Activated B cell treated with CpG ODN at 0.5 μM for 24 hours (primary cell): ENCODE measurements at regions not wholly inside any gene's neighbourhood (a gene's known extent, or its start where the extent isn't known, plus 50 kb on each side); places are given as distances from the start of the nearest gene placed in this dataset.

ENCODE experiments used
- ATAC-seq: fragments of 200-7000 bp; cut with Tn5 transposase; one replicate; pipeline ENCODE4 v1.10.0; 2021; ENCODE audit warnings: low read depth, mild to moderate bottlenecking, moderate library complexity
- CTCF ChIA-PET: fragments of 350-600 bp; sonication (Branson Sonifier 250); formaldehyde crosslinking; loops from one replicate; lab custom pipeline; 2021; ENCODE audit warnings: antibody characterized with exemption; lab: Charles Lee
- POLR2A ChIA-PET: fragments of 350-600 bp; sonication (Branson Sonifier 250); formaldehyde crosslinking; loops from one replicate; lab custom pipeline; 2021; ENCODE audit warnings: antibody characterized with exemption; lab: Charles Lee
- DNase-seq: peaks from one replicate; pipeline ENCODE4 v3.0.0; 2022
- H3K27ac Mint-ChIP-seq: one replicate; pipeline ENCODE4 v1.8.0; 2020; ENCODE audit warnings: mixed read lengths
- H3K27me3 Mint-ChIP-seq: one replicate; pipeline ENCODE4 v1.8.0; 2021; ENCODE audit warnings: mixed read lengths
- H3K36me3 Mint-ChIP-seq: one replicate; pipeline ENCODE4 v1.8.0; 2021; ENCODE audit warnings: low read depth, mixed read lengths
- H3K4me1 Mint-ChIP-seq: one replicate; pipeline ENCODE4 v1.8.0; 2021; ENCODE audit warnings: mixed read lengths
- H3K4me3 Mint-ChIP-seq: one replicate; pipeline ENCODE4 v1.8.0; 2020; ENCODE audit warnings: mild to moderate bottlenecking, mixed read lengths
- H3K9me3 Mint-ChIP-seq: one replicate; pipeline ENCODE4 v1.8.0; 2020; ENCODE audit warnings: mixed read lengths
- CTCF ChIP-seq: fragments of 200-600 bp; IDR thresholded peaks from one replicate; pipeline ENCODE4 v1.8.0; 2022; ENCODE audit warnings: antibody characterized with exemption, mild to moderate bottlenecking
- intact Hi-C: fragments of 100-400 bp; cut with micrococcal nuclease; formaldehyde crosslinking; loops from one replicate; pipeline ENCODE4 v1.15.1; 2024

GRCh38 chr4:43512253-43512652 is 619.7 kb downstream of the GRXCR1 start:
- ATAC-seq (no peak), DNase-seq (no peak)
- CTCF ChIA-PET = no interaction called here
- peaks cover 5% of the 10 kb centered on the region for H3K9me3 Mint-ChIP-seq
- POLR2A ChIA-PET = no interaction called here
- intact Hi-C loops = no loop called here
- no peak overlapping the region for H3K27ac Mint-ChIP-seq
- H3K36me3 Mint-ChIP-seq = no peaks in the 10 kb centered on the region
- no peaks in the 10 kb centered on the region for H3K27me3 Mint-ChIP-seq
- no peak overlapping the region for H3K4me3 Mint-ChIP-seq
- no peaks in the 10 kb centered on the region for H3K4me1 Mint-ChIP-seq
- no peak for TF ChIP-seq CTCF

GRCh38 chr4:43525646-43526045 is 633.1 kb downstream of the GRXCR1 start:
- Mint-ChIP-seq H3K27ac (no peak overlapping the region), H3K4me1 (no peaks in the 10 kb centered on the region), H3K27me3 (no peaks in the 10 kb centered on the region), H3K36me3 (no peaks in the 10 kb centered on the region), H3K4me3 (no peak overlapping the region), H3K9me3 (peaks cover 4% of the 10 kb centered on the region)
- TF ChIP-seq CTCF = no peak
- DNase-seq (no peak), ATAC-seq (no peak)
- ChIA-PET CTCF (no interaction called here), POLR2A (no interaction called here)
- intact Hi-C loops = no loop called here

GRCh38 chr4:43547561-43547960 is 655.0 kb downstream of the GRXCR1 start:
- H3K27ac Mint-ChIP-seq = no peak overlapping the region
- ChIA-PET POLR2A (no interaction called here), CTCF (no interaction called here)
- no peak for TF ChIP-seq CTCF
- H3K4me1 Mint-ChIP-seq = no peaks in the 10 kb centered on the region
- H3K4me3 Mint-ChIP-seq = no peak overlapping the region
- H3K27me3 Mint-ChIP-seq = no peaks in the 10 kb centered on the region
- no peak for DNase-seq
- intact Hi-C loops = no loop called here
- H3K9me3 Mint-ChIP-seq = peaks cover 6% of the 10 kb centered on the region
- ATAC-seq = no peak
- no peaks in the 10 kb centered on the region for H3K36me3 Mint-ChIP-seq

GRCh38 chr4:43550981-43551627 is 658.6 kb downstream of the GRXCR1 start:
- ChIA-PET CTCF (no interaction called here), POLR2A (no interaction called here)
- H3K27me3 Mint-ChIP-seq = no peaks in the 10 kb centered on the region
- intact Hi-C loops = no loop called here
- no peak overlapping the region for H3K4me3 Mint-ChIP-seq
- H3K36me3 Mint-ChIP-seq = no peaks in the 10 kb centered on the region
- DNase-seq (no peak), ATAC-seq (no peak)
- no peak for TF ChIP-seq CTCF
- H3K4me1 Mint-ChIP-seq = peaks cover 1% of the 10 kb centered on the region
- H3K27ac Mint-ChIP-seq = no peak overlapping the region
- peaks cover 9% of the 10 kb centered on the region for H3K9me3 Mint-ChIP-seq

GRCh38 chr4:43556262-43556661 is 663.7 kb downstream of the GRXCR1 start:
- Mint-ChIP-seq H3K4me3 (no peak overlapping the region), H3K27me3 (no peaks in the 10 kb centered on the region), H3K27ac (no peak overlapping the region), H3K36me3 (no peaks in the 10 kb centered on the region), H3K9me3 (peaks cover 8% of the 10 kb centered on the region), H3K4me1 (peaks cover 18% of the 10 kb centered on the region)
- CTCF ChIA-PET = no interaction called here
- ATAC-seq (no peak), DNase-seq (no peak)
- no peak for TF ChIP-seq CTCF
- POLR2A ChIA-PET = no interaction called here
- intact Hi-C loops = no loop called here
